NCI-H2227 (cell line): ENCODE measurements at regions not wholly inside any gene's neighbourhood (a gene's known extent, or its start where the extent isn't known, plus 50 kb on each side); places are given as distances from the start of the nearest gene placed in this dataset.
"Not testable (repeated sequence)": the region's sequence is repeated elsewhere in the genome, so short reads cannot be mapped to it uniquely, and the experiment has no call there.

Experiments used
- DNase-seq: peaks from one replicate; lab custom pipeline; 2025; ENCODE audit not compliant: unreplicated experiment; lab: John Stamatoyannopoulos, UW

DNA sequence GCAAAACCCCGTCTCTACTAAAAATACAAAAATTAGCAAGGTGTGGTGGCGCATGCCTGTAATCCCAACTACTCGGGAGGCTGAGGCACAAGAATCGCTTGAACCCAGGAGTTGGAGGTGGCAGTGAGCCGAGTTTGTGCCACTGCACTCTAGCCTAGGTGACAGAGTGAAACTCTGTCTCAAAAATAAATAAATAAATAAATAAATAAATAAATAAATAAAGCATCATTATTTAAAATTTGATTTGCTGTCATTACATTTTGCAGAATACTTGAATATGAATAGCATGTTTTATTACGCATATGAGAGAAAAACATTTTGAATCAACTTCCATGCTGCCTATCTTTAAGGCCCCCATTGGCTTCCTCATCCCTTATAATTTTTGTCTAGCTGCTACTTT lies 53.4 kb upstream of the MED14 start:
- not testable (repeated sequence) for DNase-seq

DNA sequence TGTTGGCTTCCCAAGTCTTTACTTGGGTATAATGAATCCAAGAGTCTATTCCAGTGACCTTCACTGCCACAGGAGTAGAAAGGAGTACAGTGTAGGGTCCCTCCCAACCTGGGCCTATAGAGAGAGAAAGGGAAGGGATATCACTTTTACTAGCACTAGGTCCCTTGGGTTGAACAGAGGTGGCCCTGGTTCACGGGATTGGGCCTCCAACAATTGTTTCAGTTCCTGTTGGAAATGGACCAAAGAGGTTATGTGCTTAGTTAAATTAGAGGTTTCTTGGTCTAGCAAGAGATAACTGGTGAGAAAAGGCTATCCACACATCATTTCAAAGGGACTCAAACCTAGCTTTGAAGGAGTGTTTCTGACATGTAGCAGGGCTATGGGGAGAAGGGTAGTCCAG lies 57.1 kb upstream of the MED14 start:
- no peak for DNase-seq

DNA sequence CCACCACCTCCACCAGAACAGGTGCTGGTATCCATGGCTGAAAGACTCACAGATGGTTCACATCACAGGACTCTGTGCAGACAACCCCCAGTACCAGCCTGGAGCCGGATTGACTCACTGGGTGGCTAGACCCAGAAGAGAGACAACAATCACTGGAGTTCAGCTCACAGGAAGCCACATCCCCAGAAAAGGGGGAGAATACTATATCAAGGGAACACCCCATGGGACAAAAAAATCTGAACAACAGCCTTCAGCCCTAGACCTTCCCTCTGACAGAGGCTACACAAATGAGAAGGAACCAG lies 59.4 kb upstream of the MED14 start:
- not testable (repeated sequence) for DNase-seq

DNA sequence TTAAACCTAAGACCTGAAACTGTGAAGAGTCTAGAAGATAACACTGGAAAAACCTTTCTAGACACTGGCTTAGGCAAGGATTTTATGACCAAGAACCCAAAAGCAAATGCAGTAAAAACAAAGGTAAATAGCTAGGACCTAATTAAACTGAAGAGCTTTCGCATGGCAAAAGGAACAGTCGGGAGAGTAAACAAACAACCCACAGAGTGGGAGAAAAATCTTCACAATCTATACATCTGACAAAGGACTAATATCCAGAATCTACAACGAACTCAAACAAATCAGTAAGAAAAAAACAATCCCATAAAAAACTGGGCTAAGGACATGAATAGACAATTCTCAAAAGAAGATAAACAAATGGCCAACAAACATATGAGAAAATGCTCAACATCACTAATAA lies 64.4 kb upstream of the MED14 start:
- not testable (repeated sequence) for DNase-seq

DNA sequence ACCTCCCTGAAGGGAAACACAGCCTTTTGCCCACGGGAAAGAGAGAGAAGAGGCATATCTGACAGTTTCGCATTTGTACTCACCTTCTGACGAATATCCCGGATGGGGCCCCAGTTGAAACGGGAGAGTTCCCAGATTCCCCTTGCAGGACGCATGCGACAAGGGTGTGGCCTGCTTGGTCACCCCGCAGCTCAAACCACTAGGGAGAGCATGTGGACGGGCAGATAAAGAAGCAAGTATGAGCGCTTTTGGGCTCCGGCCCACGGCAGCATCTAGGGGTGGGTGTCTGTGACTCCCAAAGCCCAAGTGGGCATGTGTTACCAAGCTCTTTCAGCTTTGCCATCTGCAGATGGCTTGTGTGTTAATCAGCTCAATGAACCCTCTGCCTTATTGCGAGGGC lies 70.1 kb upstream of the MED14 start:
- no peak for DNase-seq

DNA sequence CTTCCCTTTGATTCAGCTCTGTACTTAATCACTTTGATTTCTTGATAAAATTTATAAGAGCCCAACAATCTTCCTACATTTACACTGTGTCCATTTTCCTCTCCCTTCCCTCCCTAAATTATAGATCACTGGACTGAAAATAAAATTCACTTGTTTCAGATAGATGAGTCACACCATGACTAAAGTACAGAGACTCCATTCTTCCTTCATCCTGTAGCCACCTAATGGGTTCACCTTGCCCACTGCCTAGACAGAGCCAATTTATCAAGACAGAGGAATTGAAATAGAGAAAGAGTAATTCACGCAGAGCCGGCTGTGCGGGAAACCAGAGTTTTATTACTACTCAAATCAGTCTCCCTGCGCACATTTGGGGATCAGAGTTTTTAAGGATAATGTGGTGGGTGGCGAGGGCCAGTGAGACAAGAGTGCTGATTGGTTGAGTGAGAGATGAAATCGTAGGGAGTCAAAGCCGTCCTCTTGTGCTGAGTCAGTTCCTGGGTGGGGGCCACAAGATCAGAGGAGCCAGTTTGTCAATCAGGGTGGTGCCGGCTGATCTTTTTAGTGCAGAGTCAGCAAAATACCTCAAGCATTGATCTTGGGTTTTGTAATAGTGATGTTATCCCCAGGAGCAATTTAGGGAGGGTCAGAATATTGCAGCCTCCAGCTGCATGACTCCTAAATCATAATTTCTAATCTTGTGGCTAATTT lies 71.3 kb upstream of the MED14 start:
- DNase-seq = no peak

DNA sequence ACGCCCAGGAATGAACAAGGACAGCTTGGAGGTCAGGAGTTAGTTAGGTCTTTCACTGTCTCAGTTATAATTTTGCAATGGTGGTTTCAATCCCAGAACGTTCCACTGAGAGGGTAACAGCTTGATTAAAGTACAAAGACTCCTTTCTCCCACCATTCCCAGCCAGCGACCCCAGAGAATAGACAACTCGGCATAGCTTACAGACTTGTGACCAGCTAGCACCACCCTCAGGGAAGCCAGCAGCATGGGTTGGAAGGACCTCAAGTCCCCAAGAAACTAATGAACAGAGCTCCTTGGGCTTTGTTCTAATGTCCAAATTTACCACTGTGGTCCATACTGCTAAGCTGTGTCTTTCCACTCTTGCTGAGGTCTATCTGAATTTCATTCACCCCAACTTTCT lies 72.0 kb upstream of the MED14 start:
- DNase-seq = no peak

DNA sequence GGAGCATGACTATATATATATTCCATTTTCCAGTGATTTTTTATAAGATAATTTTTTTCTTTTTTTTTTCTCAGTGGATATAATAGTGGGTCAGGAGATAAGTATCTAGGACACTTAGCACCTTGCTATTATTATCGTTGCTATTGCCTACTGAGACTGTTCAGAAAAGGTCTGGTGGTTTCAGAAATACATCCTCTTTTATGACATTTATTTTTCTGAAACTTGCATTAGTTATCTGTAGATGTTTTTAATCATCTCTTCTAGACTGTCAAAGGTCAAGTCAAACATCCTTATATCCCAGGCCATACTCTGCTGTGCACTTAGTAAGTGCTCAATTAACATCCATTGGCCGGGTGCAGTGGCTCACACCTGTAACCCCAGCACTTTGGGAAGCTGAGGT lies 72.9 kb upstream of the MED14 start:
- no peak for DNase-seq

DNA sequence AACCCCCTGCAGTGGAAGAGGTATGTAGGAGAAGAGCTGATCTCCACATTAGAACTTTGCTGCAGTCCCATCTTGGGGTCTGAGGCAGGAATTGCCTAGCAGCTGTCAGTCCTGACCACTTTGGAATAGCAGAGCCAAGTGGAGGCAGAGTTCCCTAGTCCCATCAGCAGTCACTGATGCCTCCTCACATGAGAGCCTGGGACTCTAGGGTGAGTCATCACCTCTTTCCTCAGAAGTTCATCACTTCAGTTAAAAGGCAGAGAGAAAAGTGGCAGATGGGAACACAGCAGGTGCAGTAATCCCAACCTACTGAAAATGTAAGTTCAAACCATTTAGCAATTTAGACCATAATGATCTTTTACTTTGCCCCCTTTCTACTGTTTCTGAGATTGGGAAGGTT lies 73.9 kb upstream of the MED14 start:
- DNase-seq = no peak

DNA sequence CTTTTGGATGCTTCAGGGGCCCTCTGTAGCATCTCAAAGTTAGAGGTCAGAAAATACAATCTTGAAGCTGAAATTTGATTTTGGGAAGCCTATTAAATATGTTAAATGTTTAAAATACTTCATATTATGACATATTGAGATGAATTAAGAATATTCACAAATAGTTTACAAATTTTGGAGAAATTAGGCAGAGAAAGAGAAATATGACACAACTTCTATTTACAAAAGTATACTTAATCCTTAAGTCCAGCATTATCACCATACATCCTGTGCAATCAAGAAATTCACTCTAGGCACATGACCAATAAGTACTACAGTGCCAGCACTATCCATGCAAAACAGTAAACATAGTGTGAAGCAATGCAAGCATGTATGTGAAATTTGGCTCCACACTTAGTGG lies 79.7 kb upstream of the MED14 start:
- not testable (repeated sequence) for DNase-seq

DNA sequence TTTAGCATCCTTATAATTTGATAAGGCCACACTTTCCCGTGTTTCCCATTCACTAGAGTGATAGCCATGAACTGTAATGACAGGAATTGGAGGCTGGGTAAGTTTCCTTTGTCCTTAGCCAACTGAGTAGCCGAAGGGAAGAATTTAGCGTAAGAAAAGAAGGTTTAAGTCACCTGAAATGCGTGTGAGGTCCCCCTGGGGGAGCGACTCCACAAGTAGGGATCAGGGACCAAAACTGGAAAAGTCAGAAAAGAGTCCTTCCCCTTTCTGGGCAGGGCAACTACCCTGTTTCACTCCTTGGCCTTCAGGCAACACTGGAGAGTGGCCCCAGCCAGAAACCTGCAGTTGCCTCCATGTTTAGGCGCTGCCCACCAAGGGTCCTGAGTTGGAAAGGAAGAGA lies 81.6 kb upstream of the MED14 start:
- DNase-seq = no peak

DNA sequence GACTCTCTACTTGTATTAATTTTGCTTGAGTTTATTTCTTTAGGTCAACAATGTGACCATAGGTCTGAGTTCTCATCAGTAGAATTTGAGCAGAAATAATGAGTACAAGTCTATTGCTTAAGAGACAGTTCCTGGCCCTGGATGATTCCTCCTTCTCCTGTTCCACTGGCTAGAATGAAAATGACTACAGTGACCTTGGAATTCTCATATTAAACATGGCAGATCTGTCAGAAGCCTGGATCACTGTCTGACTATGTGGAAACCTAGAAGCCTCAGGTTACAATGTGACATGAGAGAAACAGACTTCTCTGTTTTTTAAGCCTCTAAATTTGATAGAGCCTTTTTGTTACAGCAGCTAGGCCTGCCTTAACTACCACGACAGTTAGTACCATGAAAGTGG lies 82.9 kb upstream of the MED14 start:
- no peak for DNase-seq

DNA sequence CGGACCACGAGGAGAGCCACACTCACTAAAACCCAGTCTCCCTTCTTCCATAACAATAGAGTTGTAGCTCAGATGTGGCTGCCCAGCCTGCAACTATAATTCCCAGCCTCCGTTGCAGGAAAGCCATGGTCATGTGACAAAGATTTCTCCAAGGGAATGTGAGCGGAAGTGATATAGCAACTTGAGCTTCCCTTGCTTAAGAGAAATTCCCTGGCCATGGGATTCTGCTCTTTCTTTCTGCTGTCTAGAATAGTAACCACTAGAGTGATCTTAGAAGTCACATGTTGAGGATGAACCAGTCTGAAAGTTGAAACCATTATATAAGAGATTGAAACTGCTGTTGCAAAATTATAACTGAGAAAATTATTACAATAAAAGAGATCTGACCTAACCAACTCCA lies 86.4 kb upstream of the MED14 start:
- no peak for DNase-seq

DNA sequence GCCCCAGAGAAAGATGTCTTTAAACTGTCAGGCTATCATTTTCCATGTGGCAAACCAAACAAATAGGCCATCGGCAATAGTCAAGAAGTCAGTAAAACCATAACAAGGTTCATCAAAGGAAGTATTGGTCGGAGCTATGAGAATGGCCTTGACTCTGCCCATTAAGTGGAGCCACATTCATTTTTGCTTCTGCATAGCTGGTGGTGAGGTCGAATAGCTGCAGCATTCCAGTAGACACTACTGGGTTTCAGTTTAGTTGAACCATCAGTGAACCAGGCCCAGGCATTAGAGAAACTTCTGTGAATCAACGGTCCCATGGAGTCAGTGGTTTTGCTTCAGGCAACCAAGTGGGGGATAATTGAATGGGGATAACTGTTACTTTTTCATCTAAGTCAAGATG lies 92.0 kb upstream of the MED14 start:
- DNase-seq = no peak

DNA sequence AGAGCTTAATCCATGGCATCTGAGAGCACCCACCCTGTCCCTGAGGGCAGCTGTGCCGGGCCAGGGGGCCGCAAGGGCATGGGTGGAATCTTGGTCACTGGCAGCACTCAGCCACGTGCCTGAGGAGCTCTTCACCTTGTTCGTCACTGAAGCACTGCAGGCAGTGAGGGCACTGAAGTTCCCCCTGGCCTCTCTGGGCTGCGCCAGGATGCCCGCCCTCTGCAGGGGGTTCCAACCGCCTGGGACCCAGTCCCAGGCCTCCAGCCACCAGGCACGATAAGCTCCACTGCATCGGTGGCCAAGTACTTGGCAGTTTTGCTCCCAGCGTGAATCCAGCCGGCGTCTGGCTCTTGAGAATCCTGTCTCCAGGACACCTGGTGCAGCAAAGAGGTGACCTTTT lies 96.4 kb upstream of the MED14 start:
- no peak for DNase-seq

DNA sequence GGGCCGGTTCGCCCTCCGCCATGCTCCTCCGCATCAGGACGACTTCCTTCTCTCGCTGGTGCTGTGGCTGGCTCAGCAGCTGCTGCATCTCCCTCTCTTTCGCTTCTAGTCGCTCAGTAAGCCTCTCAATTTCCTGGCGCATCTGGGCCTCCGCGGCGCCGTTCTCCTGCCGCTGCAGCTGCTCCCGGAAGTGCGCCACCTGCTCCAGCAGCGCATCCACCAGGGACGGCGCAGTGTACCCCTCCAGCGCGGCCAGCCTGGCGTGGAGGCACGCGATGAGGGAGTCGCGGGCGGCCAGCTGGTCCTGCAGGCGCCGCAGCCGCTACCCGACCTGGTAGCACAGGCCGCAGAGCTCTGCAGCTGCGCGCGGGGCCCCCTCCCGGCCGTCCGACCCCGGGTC lies 97.4 kb upstream of the MED14 start:
- DNase-seq = no peak

DNA sequence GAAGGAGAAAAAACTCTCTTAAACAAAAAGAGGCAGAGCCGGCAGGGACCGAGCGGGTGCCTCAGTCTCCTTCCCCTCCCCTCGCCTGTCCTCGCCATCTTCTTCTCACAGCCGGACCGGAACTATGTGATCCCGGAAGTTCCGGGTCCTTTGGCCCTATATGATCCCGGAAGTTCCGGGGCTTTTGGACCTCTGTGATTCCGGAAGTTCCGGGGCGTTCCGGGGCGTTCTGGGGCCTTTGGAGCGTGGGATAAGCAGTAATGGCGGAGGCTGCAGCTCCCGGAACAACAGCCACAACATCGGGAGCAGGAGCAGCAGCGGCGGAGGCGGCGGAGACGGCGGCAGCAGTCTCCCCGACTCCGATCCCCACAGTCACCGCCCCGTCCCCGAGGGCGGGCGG lies 98.9 kb upstream of the MED14 start:
- no peak for DNase-seq

DNA sequence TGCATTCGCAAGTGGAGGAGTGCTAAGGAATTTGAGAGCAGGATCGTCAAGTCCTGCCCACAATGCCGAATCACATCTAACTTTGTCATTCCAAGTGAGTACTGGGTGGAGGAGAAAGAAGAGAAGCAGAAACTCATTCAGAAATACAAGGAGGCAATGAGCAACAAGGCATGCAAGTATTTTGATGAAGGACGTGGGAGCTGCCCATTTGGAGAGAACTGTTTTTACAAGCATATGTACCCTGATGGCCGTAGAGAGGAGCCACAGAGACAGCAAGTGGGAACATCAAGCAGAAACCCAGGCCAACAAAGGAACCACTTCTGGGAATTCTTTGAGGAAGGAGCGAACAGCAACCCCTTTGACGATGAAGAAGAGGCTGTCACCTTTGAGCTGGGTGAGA lies 100.2 kb upstream of the MED14 start:
- DNase-seq = no peak

DNA sequence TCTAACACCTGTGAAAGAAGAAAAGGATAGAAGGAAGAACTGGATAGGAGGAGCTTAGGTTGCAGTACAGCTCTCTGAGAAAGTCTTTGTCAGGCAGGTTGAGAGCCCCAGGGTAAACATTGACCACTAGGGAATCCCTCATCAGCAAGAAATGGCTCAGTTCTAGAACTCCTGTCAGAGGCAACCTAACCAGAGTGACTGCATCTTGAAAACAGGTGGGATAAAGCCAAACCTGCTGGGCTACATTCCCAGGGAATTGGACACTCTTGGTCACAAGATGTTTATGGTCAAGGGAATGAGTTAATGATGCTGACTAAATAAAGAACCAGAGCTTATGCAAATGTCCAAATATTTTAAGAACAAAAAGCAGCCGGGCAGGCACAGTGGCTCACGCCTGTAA lies 108.3 kb upstream of the MED14 start:
- DNase-seq = no peak

DNA sequence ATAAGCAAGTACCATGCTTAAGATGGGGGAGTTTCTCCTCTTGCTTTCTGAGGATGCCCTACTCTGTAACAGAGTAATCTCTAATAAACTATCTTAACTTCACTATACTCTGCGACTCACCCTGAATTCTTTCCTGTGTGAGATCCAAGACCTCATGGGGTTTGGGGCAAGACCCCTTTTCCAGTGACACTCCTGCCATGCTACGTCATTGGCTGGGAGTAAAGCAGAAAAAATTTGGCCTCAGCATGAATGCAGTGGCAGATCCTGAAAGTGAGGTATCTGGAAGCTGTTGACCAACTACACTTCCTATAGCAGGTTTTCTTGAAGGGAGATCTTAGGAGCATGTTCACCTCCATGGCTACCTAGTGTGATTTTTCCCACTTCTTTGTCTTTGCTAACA lies 109.1 kb upstream of the MED14 start:
- DNase-seq = no peak

DNA sequence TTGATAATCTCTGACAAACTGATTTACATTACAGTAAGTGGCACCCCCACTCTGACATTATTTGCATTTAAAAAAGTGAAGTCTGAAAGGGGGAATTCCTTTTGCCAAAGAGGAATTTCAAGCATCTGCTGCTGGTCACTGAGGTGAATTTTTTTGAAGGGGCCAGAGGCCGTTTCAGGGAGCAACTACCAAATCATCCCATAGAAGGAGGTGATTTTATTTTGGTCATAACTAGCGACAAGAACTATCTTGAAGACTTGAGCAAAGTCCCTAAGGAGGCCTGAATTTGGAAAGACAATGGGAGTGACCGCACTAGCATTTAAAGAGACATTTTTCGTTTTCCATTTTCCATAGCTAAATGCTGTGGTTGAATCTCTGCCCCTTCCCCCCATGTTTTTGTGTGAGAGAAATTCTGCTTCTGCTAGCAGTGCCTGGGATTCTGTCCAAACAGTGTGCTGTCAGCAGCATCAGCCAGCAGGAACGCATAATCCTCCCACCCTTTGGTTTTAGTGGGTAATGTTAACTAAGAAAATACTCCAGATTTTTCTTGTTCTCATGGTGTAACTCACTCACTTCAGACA lies 110.1 kb upstream of the MED14 start:
- DNase-seq = no peak

DNA sequence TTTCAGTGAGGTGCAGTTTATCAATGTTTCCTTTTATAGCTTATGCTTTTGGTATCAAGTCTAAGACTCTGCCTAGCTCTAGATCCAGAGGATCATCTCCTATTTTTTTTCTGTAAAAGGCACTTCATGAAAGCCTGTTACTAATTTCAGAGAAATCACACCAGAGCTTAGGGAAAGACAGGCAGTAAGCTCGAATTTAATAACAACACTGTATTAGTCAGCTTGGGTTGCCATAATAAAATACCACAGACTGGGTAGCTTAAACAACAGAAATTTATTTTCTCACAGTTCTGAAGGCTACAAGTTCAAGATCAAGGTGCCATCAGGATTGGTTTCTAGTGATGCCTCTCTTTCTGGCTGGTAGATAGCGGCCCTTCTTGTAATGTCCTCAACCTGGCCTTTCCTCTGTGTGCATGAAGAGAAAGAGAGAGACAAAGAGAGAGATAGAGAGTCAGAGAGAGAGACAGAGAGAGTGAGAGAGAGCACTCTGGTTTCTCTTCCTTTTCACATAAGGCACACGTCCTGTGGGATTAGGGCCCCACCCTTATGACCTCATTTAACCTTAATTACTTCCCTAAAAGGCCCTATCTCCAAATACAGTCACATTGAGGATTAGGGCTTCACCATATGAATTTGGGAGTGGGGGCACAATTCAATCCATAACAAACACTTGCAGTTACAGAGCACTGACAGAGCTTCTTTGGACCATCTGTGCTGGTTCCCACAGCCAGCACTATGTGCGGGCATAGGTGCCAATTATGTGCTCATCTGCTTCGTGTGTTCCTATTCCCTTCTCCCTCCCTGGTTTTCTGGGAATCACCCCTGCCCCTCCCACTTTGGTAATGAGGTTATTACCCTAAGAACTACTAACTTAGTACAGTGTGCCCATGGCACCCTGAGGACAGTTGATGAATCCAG lies 114.8 kb upstream of the MED14 start:
- no peak for DNase-seq
